ENCODE measurements at regions not wholly inside any gene's neighbourhood (a gene's known extent, or its start where the extent isn't known, plus 50 kb on each side); places are given as distances from the start of the nearest gene placed in this dataset.

GRCh38 chr10:52420656-52421055 lies 106.6 kb downstream of the DKK1 start:
- H2BK120ac ChIP-seq (ENCODE audit: low read depth, low read length, poor library complexity, severe bottlenecking): no peak overlapping the region
- Mint-ChIP-seq H3K9me3 (no peaks in the 10 kb centered on the region), H3K27ac (no peak overlapping the region), H3K4me1 (peaks cover 5 to 8% of the 10 kb centered on the region in 2 experiments), H3K27me3 (ENCODE audit: low read depth) (no peaks in the 10 kb centered on the region), H3K4me3 (no peak overlapping the region), H3K36me3 (ENCODE audit: insufficient read depth in 1 of 3, low read depth in 3 of 3) (no peaks in the 10 kb centered on the region)
- H3T11ph ChIP-seq (ENCODE audit: low read length): no peak overlapping the region
- H3K79me1 ChIP-seq (ENCODE audit: insufficient read depth, low read depth, low read length, poor library complexity, severe bottlenecking): no peaks in the 10 kb centered on the region
- H3K4me1 ChIP-seq (ENCODE audit: insufficient read depth, low read length): no peaks in the 10 kb centered on the region
- no peak overlapping the region for H3K4me2 ChIP-seq (ENCODE audit: insufficient read depth, insufficient read length, low read length)
- no peaks in the 10 kb centered on the region for H3K23me2 ChIP-seq (ENCODE audit: insufficient read length, low read depth, low read length, poor library complexity, severe bottlenecking)
- H2BK5ac ChIP-seq (ENCODE audit: insufficient read length, low read length): no peak overlapping the region
- no peak overlapping the region for H3K9ac ChIP-seq (ENCODE audit: extremely low read depth, insufficient read length, low read length)
- H3K23ac ChIP-seq (ENCODE audit: insufficient read length, low read depth, low read length): no peak overlapping the region
- H3K56ac ChIP-seq (ENCODE audit: insufficient read length, low read depth, low read length): no peak overlapping the region
- H3K14ac ChIP-seq (ENCODE audit: insufficient read depth, low read length): no peak overlapping the region
- no peaks in the 10 kb centered on the region for H3K9me3 ChIP-seq (ENCODE audit: control insufficient read depth, low read depth, low read length)
- no peaks in the 10 kb centered on the region for H4K20me1 ChIP-seq (ENCODE audit: control insufficient read depth, insufficient read depth, insufficient read length)
- H4K91ac ChIP-seq (ENCODE audit: insufficient read length, low read depth, low read length): no peak overlapping the region
- no peak for TF ChIP-seq CTCF (conservative IDR thresholded peaks at IDR 0.05)
- no peak overlapping the region for H2BK12ac ChIP-seq (ENCODE audit: insufficient read length, low read depth, low read length)
- no peaks in the 10 kb centered on the region for H3K27me3 ChIP-seq (ENCODE audit: insufficient read depth, low read length)
- no CpG with 5 or more reads among the region's 4 CpGs for WGBS (ENCODE audit: extremely low coverage, insufficient read length, low lambda C conversion rate)
- no peaks in the 10 kb centered on the region for H3K79me2 ChIP-seq (ENCODE audit: insufficient read depth, low read length)
- H2AFZ ChIP-seq (ENCODE audit: low read length): no peak overlapping the region
- no peak overlapping the region for H4K8ac ChIP-seq (replicated peaks; ENCODE audit: insufficient read length, low read depth, low read length)
- no peak overlapping the region for H4K5ac ChIP-seq (ENCODE audit: insufficient read length, low read depth, low read length)
- H3K18ac ChIP-seq (ENCODE audit: insufficient read length, low read depth, low read length): no peak overlapping the region
- no peak overlapping the region for H2AK5ac ChIP-seq (ENCODE audit: insufficient read length, low read length)
- no peak overlapping the region for H2BK15ac ChIP-seq (ENCODE audit: low read depth, low read length)
- H3K4ac ChIP-seq (ENCODE audit: low read depth, low read length): no peak overlapping the region
- no peak overlapping the region for H2BK20ac ChIP-seq (ENCODE audit: low read depth, low read length, poor library complexity, severe bottlenecking)
- DNase-seq: no peak
- no peak overlapping the region for H3K27ac ChIP-seq (ENCODE audit: insufficient read length, low read depth, low read length)
